ENCODE measurements at regions not wholly inside any gene's neighbourhood (a gene's known extent, or its start where the extent isn't known, plus 50 kb on each side); places are given as distances from the start of the nearest gene placed in this dataset.

- no peak for TF ChIP-seq CTCF (IDR thresholded peaks at IDR 0.05 in 4 of 5, conservative IDR thresholded peaks at IDR 0.05 in 1 of 5)
- no peak for TF ChIP-seq POLR2A (IDR thresholded peaks at IDR 0.05)
Observed at GRCh38 chr5:44441460-44441859, 52.2 kb upstream of the FGF10 start.

Measured in gastrocnemius medialis (tissue), 4 donors.